A549 (cell line): ENCODE measurements at regions not wholly inside any gene's neighbourhood (a gene's known extent, or its start where the extent isn't known, plus 50 kb on each side); places are given as distances from the start of the nearest gene placed in this dataset.

ENCODE experiments used
- ATAC-seq, 2 experiments: fragments of 200-7000 bp in 1 of 2; fragments of >200 bp in 1 of 2; cut with Nextera tagmentation in 1 of 2; cut with Tn5 transposase in 1 of 2; 3 replicates each; pipeline versions ENCODE4 v1.8.0 to v1.9.1; 2018 to 2020; ENCODE audit warnings: mild to moderate bottlenecking in 1 of 2, moderate library complexity in 1 of 2
- CTCF ChIA-PET: fragments of 300-600 bp; sonication (Branson Sonifier 250); formaldehyde crosslinking; extraction: SDS; loops from one replicate; lab custom pipeline; 2021; ENCODE audit warnings: antibody characterized with exemption, inconsistent platforms; lab: Yijun Ruan, JAX
- POLR2A ChIA-PET: fragments of 350-600 bp; formaldehyde crosslinking; extraction: SDS; loops from one replicate; lab custom pipeline; 2021; ENCODE audit warnings: antibody characterized with exemption, inconsistent platforms; lab: Yijun Ruan, JAX
- DNase-seq, 2 experiments: peaks; one replicate each; pipeline versions ENCODE4 v3.0.0 to v3.0.0-alpha.2; 2011 to 2016; ENCODE audit warnings: low read depth in 1 of 2, low spot score in 1 of 2
- FAIRE-seq: peaks from 2 replicates; lab custom pipeline; 2011; peaks lifted over from hg19 to GRCh38; lab: Jason Lieb, UNC
- H3K27ac ChIP-seq, 2 experiments: fragments of >200 bp; sonication (Bioruptor Twin); formaldehyde crosslinking; 3 replicates each; pipeline ENCODE4 v1.5.1; 2016 to 2017
- H3K4me1 ChIP-seq: fragments of >200 bp; sonication (Bioruptor Twin); formaldehyde crosslinking; 3 replicates; pipeline ENCODE4 v1.6.1; 2016
- H3K4me2 ChIP-seq: fragments of >200 bp; sonication (Bioruptor Twin); formaldehyde crosslinking; 3 replicates; pipeline ENCODE4 v1.6.1; 2016
- H3K4me3 ChIP-seq: fragments of >200 bp; sonication (Bioruptor Twin); formaldehyde crosslinking; 3 replicates; pipeline ENCODE4 v1.5.1; 2016
- H3K9me3 ChIP-seq: fragments of >200 bp; sonication (Bioruptor Twin); formaldehyde crosslinking; 3 replicates; pipeline ENCODE4 v1.6.1; 2016
- BHLHE40 ChIP-seq: IDR thresholded peaks from 2 replicates; pipeline ENCODE4 v1.6.1; 2012; ENCODE audit warnings: low read depth, low read length, inconsistent platforms
- CBX2 ChIP-seq: fragments of 200-600 bp; sonication (generic); IDR thresholded peaks from 2 replicates; pipeline ENCODE4 v1.6.1; 2016; ENCODE audit warnings: low read depth, mild to moderate bottlenecking, borderline replicate concordance
- CBX8 ChIP-seq: fragments of 200-600 bp; sonication (generic); IDR thresholded peaks from 2 replicates; pipeline ENCODE4 v1.6.1; 2016
- CEBPB ChIP-seq, 2 experiments: fragments of >200 bp in 1 of 2; sonication (Bioruptor Twin) in 1 of 2; formaldehyde crosslinking in 1 of 2; IDR thresholded peaks; 2 replicates each; pipeline ENCODE4 v1.6.1; 2012 to 2016
- CHD4 ChIP-seq: fragments of 200-600 bp; sonication (generic); IDR thresholded peaks from 2 replicates; pipeline ENCODE4 v1.6.1; 2016; ENCODE audit warnings: antibody characterized with exemption, mild to moderate bottlenecking, borderline replicate concordance
- EHF ChIP-seq: fragments of 250-450 bp; sonication (Bioruptor Pico); IDR thresholded peaks from 2 replicates; pipeline ENCODE4 v1.5.0; 2020; ENCODE audit warnings: mild to moderate bottlenecking
- GATA3 ChIP-seq: IDR thresholded peaks from 2 replicates; pipeline ENCODE4 v1.6.1; 2012; ENCODE audit warnings: borderline replicate concordance
- HDAC2 ChIP-seq: fragments of 200-600 bp; sonication (generic); IDR thresholded peaks from 2 replicates; pipeline ENCODE4 v1.6.1; 2016
- HEYL ChIP-seq: fragments of 250-450 bp; sonication (Bioruptor Pico); IDR thresholded peaks from 2 replicates; pipeline ENCODE4 v1.8.0; 2021; ENCODE audit warnings: mild to moderate bottlenecking, moderate library complexity
- HOXA7 ChIP-seq: fragments of 250-450 bp; sonication (Bioruptor Pico); IDR thresholded peaks from 2 replicates; pipeline ENCODE4 v1.5.0; 2020; ENCODE audit warnings: mild to moderate bottlenecking, moderate library complexity
- MAFK ChIP-seq: fragments of 450-650 bp; IDR thresholded peaks from 2 replicates; pipeline ENCODE4 v1.6.1; 2014; ENCODE audit not compliant: partially characterized antibody
- NFE2L2 ChIP-seq: fragments of 150-350 bp; conservative IDR thresholded peaks from 2 replicates; pipeline ENCODE4 v1.6.1; 2014; ENCODE audit warnings: low read length
- POLR2A ChIP-seq: IDR thresholded peaks from 2 replicates; pipeline ENCODE4 v1.6.1; 2012; ENCODE audit warnings: mild to moderate bottlenecking, low read length
- RAD21 ChIP-seq, 2 experiments: fragments of >200 bp in 1 of 2; sonication (Bioruptor Twin) in 1 of 2; formaldehyde crosslinking in 1 of 2; IDR thresholded peaks in 1 of 2; conservative IDR thresholded peaks in 1 of 2; 2 replicates in 1 of 2; 3 replicates in 1 of 2; pipeline ENCODE4 v1.6.1; 2012 to 2018; ENCODE audit warnings: inconsistent platforms in 1 of 2
- RCOR1 ChIP-seq: fragments of 150-350 bp; IDR thresholded peaks from 2 replicates; pipeline ENCODE4 v1.6.1; 2014; ENCODE audit warnings: antibody characterized with exemption, low read length, low read depth
- SMC3 ChIP-seq: fragments of >200 bp; sonication (Bioruptor Twin); formaldehyde crosslinking; IDR thresholded peaks from 3 replicates; pipeline ENCODE4 v1.6.1; 2018; ENCODE audit warnings: inconsistent platforms
- SREBF2 ChIP-seq: fragments of 450-650 bp; IDR thresholded peaks from 2 replicates; pipeline ENCODE4 v1.6.1; 2014; ENCODE audit warnings: mild to moderate bottlenecking, moderate library complexity
- TP53 ChIP-seq: fragments of 250-450 bp; sonication (Bioruptor Pico); IDR thresholded peaks from 2 replicates; pipeline ENCODE4 v1.5.0; 2021; ENCODE audit warnings: mild to moderate bottlenecking, moderate library complexity
- ZC3H11A ChIP-seq: fragments of 450-650 bp; IDR thresholded peaks from 2 replicates; pipeline ENCODE4 v1.6.1; 2014; ENCODE audit warnings: antibody characterized with exemption, mild to moderate bottlenecking
- ZFP36 ChIP-seq: fragments of 450-650 bp; IDR thresholded peaks from 2 replicates; pipeline ENCODE4 v1.6.1; 2014; ENCODE audit warnings: borderline replicate concordance; ENCODE audit not compliant: partially characterized antibody
- ZNF302 ChIP-seq: fragments of 250-450 bp; sonication (Bioruptor Pico); IDR thresholded peaks from 2 replicates; pipeline ENCODE4 v1.9.0; 2021; ENCODE audit warnings: inconsistent platforms, mild to moderate bottlenecking, moderate library complexity
- WGBS: methylation state at CpG from one replicate; pipeline ENCODE4 v1.1.6; 2017; ENCODE audit errors: missing lambda C conversion rate; 5-methylcytosine and 5-hydroxymethylcytosine counted together
- TF ChIP-seq, protein P1 (sequence below): fragments of >200 bp; sonication (Bioruptor Twin); formaldehyde crosslinking; IDR thresholded peaks from 3 replicates; pipeline ENCODE4 v1.5.1; 2016
- TF ChIP-seq, protein P2 (sequence below): IDR thresholded peaks from 2 replicates; pipeline ENCODE4 v1.6.1; 2012; ENCODE audit warnings: low read depth, borderline replicate concordance

DNA sequence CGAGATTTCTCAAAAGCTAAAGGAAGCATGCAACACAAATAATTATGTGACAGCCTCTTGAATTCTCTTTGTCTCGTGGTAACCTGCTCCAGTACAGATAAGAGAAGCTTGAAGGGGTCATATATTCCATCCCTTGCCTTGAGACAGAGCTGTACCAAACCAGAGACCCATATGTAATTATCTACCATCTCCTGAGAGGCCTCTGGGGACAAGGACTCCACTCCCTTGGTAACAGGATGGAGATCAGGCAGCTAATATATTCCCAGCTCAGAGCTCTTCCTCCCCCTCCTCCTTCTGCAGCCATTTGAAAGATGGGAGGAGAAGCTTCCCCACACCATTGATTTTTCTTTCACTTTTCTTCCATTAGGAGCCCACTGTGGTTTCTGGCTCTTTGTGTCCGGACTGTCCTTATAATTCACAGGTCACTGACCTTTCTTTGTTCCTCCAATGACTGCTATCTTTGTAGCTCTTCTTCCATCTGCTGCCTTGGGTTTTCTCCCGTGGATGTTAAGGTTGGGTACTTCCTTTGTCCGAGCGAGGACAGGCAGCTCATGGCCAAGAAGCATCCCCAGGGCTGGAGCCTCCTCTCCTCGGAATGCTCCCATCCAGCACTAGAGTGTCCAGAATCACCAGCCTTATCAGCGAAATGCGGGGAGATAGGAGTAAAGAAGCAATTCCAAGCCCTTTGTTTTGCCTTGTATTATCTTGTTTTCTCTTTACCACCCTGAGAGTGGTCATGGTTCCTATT, 51.4 kb upstream of the CALM2 start:
- ChIA-PET CTCF (interaction anchor here (0.9 to 7.0 kb wide), 6 partner anchors 12 to 45 kb away, joined by 3 to 34 read pairs (median 4); no protein-coding TSS in a partner anchor), POLR2A (no interaction called here)
- 88% methylated on average over 9 of the region's 9 CpGs for WGBS
- TF ChIP-seq BHLHE40 (no peak; the same call in 1 of the 2 replicates), CBX2 (no peak), NFE2L2 (no peak), CBX8 (no peak), ZFP36 (no peak), CEBPB (IDR thresholded peaks at IDR 0.05) (no peak), ZC3H11A (no peak), MAFK (no peak), HDAC2 (no peak), RAD21 (conservative IDR thresholded peaks at IDR 0.05 in 1 of 2, IDR thresholded peaks at IDR 0.05 in 1 of 2) (no peak), ZNF302 (CRISPR knock-in tag) (no peak)
- no peak for DNase-seq
- ATAC-seq, result no peak
- H3K9me3 ChIP-seq, result no peaks in the 10 kb centered on the region
- H3K4me2 ChIP-seq, result no peak overlapping the region
- peaks cover 27% of the 10 kb centered on the region for H3K4me1 ChIP-seq
- H3K4me3 ChIP-seq, result no peak overlapping the region
- FAIRE-seq, result no peak
- peak overlapping the region in 1 of 2 experiments; percentile 17; a peak in 2 of 6 replicates for H3K27ac ChIP-seq

GRCh38 chr2:47226923-47227220, 50.6 kb upstream of the CALM2 start:
- Histone ChIP-seq H3K4me1 (peaks cover 26% of the 10 kb centered on the region), H3K4me2 (no peak overlapping the region), H3K27ac (no peak overlapping the region; a peak in 1 of 6 replicates), H3K9me3 (no peaks in the 10 kb centered on the region), H3K4me3 (no peak overlapping the region)
- ATAC-seq (no peak), FAIRE-seq (no peak), DNase-seq (no peak)
- ChIA-PET CTCF (interaction anchor here (0.6 to 7.0 kb wide), 5 partner anchors 13 to 46 kb away, joined by 3 to 34 read pairs (median 5); no protein-coding TSS in a partner anchor), POLR2A (no interaction called here)
- TF ChIP-seq EHF (CRISPR knock-in tag) (no peak), SMC3 (no peak), ZNF302 (CRISPR knock-in tag) (no peak), TP53 (CRISPR knock-in tag) (no peak), CHD4 (no peak), RCOR1 (no peak), ZFP36 (no peak), HOXA7 (CRISPR knock-in tag) (no peak), SREBF2 (no peak), POLR2A (no peak)
- TF ChIP-seq, protein P1, sequence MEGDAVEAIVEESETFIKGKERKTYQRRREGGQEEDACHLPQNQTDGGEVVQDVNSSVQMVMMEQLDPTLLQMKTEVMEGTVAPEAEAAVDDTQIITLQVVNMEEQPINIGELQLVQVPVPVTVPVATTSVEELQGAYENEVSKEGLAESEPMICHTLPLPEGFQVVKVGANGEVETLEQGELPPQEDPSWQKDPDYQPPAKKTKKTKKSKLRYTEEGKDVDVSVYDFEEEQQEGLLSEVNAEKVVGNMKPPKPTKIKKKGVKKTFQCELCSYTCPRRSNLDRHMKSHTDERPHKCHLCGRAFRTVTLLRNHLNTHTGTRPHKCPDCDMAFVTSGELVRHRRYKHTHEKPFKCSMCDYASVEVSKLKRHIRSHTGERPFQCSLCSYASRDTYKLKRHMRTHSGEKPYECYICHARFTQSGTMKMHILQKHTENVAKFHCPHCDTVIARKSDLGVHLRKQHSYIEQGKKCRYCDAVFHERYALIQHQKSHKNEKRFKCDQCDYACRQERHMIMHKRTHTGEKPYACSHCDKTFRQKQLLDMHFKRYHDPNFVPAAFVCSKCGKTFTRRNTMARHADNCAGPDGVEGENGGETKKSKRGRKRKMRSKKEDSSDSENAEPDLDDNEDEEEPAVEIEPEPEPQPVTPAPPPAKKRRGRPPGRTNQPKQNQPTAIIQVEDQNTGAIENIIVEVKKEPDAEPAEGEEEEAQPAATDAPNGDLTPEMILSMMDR, result no peak
- TF ChIP-seq, protein P2, sequence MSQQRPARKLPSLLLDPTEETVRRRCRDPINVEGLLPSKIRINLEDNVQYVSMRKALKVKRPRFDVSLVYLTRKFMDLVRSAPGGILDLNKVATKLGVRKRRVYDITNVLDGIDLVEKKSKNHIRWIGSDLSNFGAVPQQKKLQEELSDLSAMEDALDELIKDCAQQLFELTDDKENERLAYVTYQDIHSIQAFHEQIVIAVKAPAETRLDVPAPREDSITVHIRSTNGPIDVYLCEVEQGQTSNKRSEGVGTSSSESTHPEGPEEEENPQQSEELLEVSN, result no peak
- 89% methylated on average over 6 of the region's 6 CpGs for WGBS

- H3K9me3 ChIP-seq, result no peaks in the 10 kb centered on the region
- H3K27ac ChIP-seq, result peak overlapping the region; percentile 39 to 66; a peak in 5 of 6 replicates
- 66% methylated on average over 4 of the region's 4 CpGs for WGBS
- no peak overlapping the region for H3K4me3 ChIP-seq
- no peak for FAIRE-seq
- H3K4me2 ChIP-seq, result peak overlapping the region; percentile 33; the same call in 1 of the 3 replicates
- peak in 1 of 2 experiments; percentile 11; a peak in 1 of 6 replicates for ATAC-seq
- no peak for TF ChIP-seq GATA3
- no peak for TF ChIP-seq HEYL
- TF ChIP-seq ZNF302 (CRISPR knock-in tag), result no peak
- H3K4me1 ChIP-seq, result peaks cover 26% of the 10 kb centered on the region
- DNase-seq, result no peak
- ChIA-PET CTCF (interaction anchor here (0.6 to 7.0 kb wide), 8 partner anchors 13 to 790 kb away, joined by 3 to 34 read pairs (median 5); no protein-coding TSS in a partner anchor), POLR2A (no interaction called here)
Observed at GRCh38 chr2:47226132-47226922, 50.0 kb upstream of the CALM2 start.
